HCT116 (cell line): ENCODE measurements at regions not wholly inside any gene's neighbourhood (a gene's known extent, or its start where the extent isn't known, plus 50 kb on each side); places are given as distances from the start of the nearest gene placed in this dataset.

ENCODE experiments used
- ATAC-seq: fragments of 200-7000 bp; cut with Tn5 transposase; 2 replicates; pipeline ENCODE4 v1.9.1; 2020; ENCODE audit warnings: mild to moderate bottlenecking, moderate library complexity
- BruUV-seq: library from RNA; stranded (reverse); fragments of 400-500 nt; replicated peaks from 2 replicates; lab custom pipeline; 2021; lab: Mats Ljungman, UMichigan
- CTCF ChIA-PET: fragments of 300-600 bp; sonication (Branson Sonifier 250); formaldehyde crosslinking; loops from one replicate; lab custom pipeline; 2021; ENCODE audit warnings: antibody characterized with exemption; lab: Charles Lee
- POLR2A ChIA-PET: fragments of 300-600, 350-600 bp; sonication (Branson Sonifier 250); formaldehyde crosslinking; loops from one replicate; lab custom pipeline; 2021; ENCODE audit warnings: antibody characterized with exemption; lab: Charles Lee
- RAD21 ChIA-PET, 2 experiments: fragments of 300-600 bp; sonication (Branson Sonifier 250); formaldehyde crosslinking; loops; one replicate each; lab custom pipeline; 2023; ENCODE audit warnings: low total read pairs in 2 of 2; ENCODE audit not compliant: uncharacterized antibody in 2 of 2, unreplicated experiment in 2 of 2, low non-redundant PET in 1 of 2; lab: Charles Lee
- DNase-seq: peaks from one replicate; pipeline ENCODE4 v3.0.0-alpha.2; 2010; ENCODE audit warnings: low read depth, low spot score
- H2AFZ ChIP-seq: fragments of 200-600 bp; shearing (Covaris generic), sonication (generic); 2 replicates; pipeline ENCODE4 v1.6.1; 2017; ENCODE audit warnings: low read depth, mixed run types, mixed read lengths, antibody characterized with exemption, low read length; ENCODE audit not compliant: poor library complexity, severe bottlenecking
- H3K27ac ChIP-seq: 2 replicates; pipeline ENCODE4 v1.5.1; 2012; ENCODE audit warnings: low read depth, low read length
- H3K27me3 ChIP-seq: fragments of 200-600 bp; sonication (generic); 2 replicates; pipeline ENCODE4 v1.6.1; 2016; ENCODE audit warnings: mixed run types, low read length, mixed read lengths; ENCODE audit not compliant: insufficient read depth
- H3K36me3 ChIP-seq, 2 experiments: fragments of 200-500 bp in 1 of 2; fragments of 200-600 bp in 1 of 2; sonication (Bioruptor generic) in 1 of 2; sonication (generic) in 1 of 2; 2 replicates each; pipeline versions ENCODE4 v1.5.1 to v1.6.1; 2014 to 2016; ENCODE audit warnings: low read length in 2 of 2, inconsistent platforms in 1 of 2, mixed read lengths in 1 of 2, mixed run types in 1 of 2; ENCODE audit not compliant: insufficient read depth in 2 of 2, control insufficient read depth in 1 of 2
- H3K4me1 ChIP-seq, 2 experiments: fragments of 200-600 bp in 1 of 2; sonication (generic) in 1 of 2; 2 replicates each; pipeline versions ENCODE4 v1.5.1 to v1.6.1; 2012 to 2017; ENCODE audit warnings: low read length in 2 of 2, inconsistent platforms in 1 of 2, mild to moderate bottlenecking in 1 of 2, mixed read lengths in 1 of 2, mixed run types in 1 of 2, moderate library complexity in 1 of 2; ENCODE audit not compliant: insufficient read depth in 2 of 2, control insufficient read depth in 1 of 2
- H3K4me2 ChIP-seq: fragments of 200-600 bp; sonication (generic); 2 replicates; pipeline ENCODE4 v1.6.1; 2017; ENCODE audit warnings: mixed run types, low read length, mixed read lengths
- H3K4me3 ChIP-seq, 2 experiments: fragments of 200-600 bp in 1 of 2; sonication (generic) in 1 of 2; replicated peaks in 1 of 2; 2 replicates each; pipeline ENCODE4 v1.5.1; 2011 to 2016; ENCODE audit warnings: low read length in 2 of 2, control low read depth in 1 of 2, low read depth in 1 of 2, mild to moderate bottlenecking in 1 of 2, mixed read lengths in 1 of 2, mixed run types in 1 of 2
- H3K79me2 ChIP-seq: fragments of 200-600 bp; sonication (generic); 2 replicates; pipeline ENCODE4 v1.6.1; 2017; ENCODE audit warnings: mild to moderate bottlenecking, mixed run types, low read length, moderate library complexity, mixed read lengths; ENCODE audit not compliant: insufficient read depth
- H3K9ac ChIP-seq: fragments of 200-600 bp; sonication (generic); 2 replicates; pipeline ENCODE4 v1.6.1; 2016; ENCODE audit warnings: low read length, mixed read lengths
- H3K9me2 ChIP-seq: fragments of 200-600 bp; sonication (generic), shearing (Covaris generic); 2 replicates; pipeline ENCODE4 v1.6.1; 2017; ENCODE audit warnings: mixed run types, mild to moderate bottlenecking, moderate library complexity; ENCODE audit not compliant: insufficient read depth
- H3K9me3 ChIP-seq, 2 experiments: fragments of 200-500 bp in 1 of 2; fragments of 200-600 bp in 1 of 2; sonication (Bioruptor generic) in 1 of 2; sonication (generic) in 1 of 2; 2 replicates each; pipeline ENCODE4 v1.6.1; 2014 to 2017; ENCODE audit warnings: low read length in 2 of 2, mixed read lengths in 2 of 2, inconsistent platforms in 1 of 2, low read depth in 1 of 2, mild to moderate bottlenecking in 1 of 2, mixed run types in 1 of 2, moderate library complexity in 1 of 2; ENCODE audit not compliant: control insufficient read depth in 1 of 2, insufficient read depth in 1 of 2
- H4K20me1 ChIP-seq: fragments of 200-600 bp; sonication (generic), shearing (Covaris generic); 2 replicates; pipeline ENCODE4 v1.6.1; 2017; ENCODE audit warnings: mixed run types, mild to moderate bottlenecking, moderate library complexity; ENCODE audit not compliant: insufficient read depth
- REST ChIP-seq: IDR thresholded peaks from 2 replicates; pipeline ENCODE4 v1.6.1; 2012; ENCODE audit warnings: low read depth
- ZBTB33 ChIP-seq: IDR thresholded peaks from 2 replicates; pipeline ENCODE4 v1.6.1; 2011; ENCODE audit warnings: mild to moderate bottlenecking, low read length, moderate library complexity; ENCODE audit not compliant: insufficient replicate concordance; ENCODE audit errors: extremely low read depth
- ZNF274 ChIP-seq: fragments of 200-500 bp; sonication (Bioruptor generic); IDR thresholded peaks from 2 replicates; pipeline ENCODE4 v1.6.1; 2014; ENCODE audit warnings: mild to moderate bottlenecking, low read depth, low read length, inconsistent platforms
- intact Hi-C: fragments of 100-400 bp; cut with micrococcal nuclease; formaldehyde crosslinking; loops from 2 replicates; pipeline ENCODE4 v1.10.0; 2022

- TF ChIP-seq REST: no peak
- no peak for TF ChIP-seq ZNF274
- TF ChIP-seq ZBTB33: no peak
- Histone ChIP-seq H3K27ac (no peak overlapping the region), H3K27me3 (no peaks in the 10 kb centered on the region), H3K9me3 (peaks cover 3 to 10% of the 10 kb centered on the region in 2 experiments; a peak in 2 of 4 replicates), H3K4me1 (no peaks in the 10 kb centered on the region), H3K9ac (no peak overlapping the region), H3K36me3 (no peaks in the 10 kb centered on the region), H2AFZ (no peak overlapping the region), H4K20me1 (no peaks in the 10 kb centered on the region), H3K4me3 (no peak overlapping the region), H3K4me2 (no peak overlapping the region), H3K79me2 (no peaks in the 10 kb centered on the region), H3K9me2 (no peaks in the 10 kb centered on the region)
- ChIA-PET CTCF (no interaction called here), RAD21 (no interaction called here), POLR2A (no interaction called here)
- no TSS peak for BruUV-seq
- intact Hi-C loops: no loop called here
- no peak for ATAC-seq
- DNase-seq: no peak
Observed at GRCh38 chr21:27418346-27418745, 451.5 kb upstream of the ADAMTS5 start.
